Caco-2 (cell line): ENCODE measurements at regions not wholly inside any gene's neighbourhood (a gene's known extent, or its start where the extent isn't known, plus 50 kb on each side); places are given as distances from the start of the nearest gene placed in this dataset.

ENCODE experiments used
- BruUV-seq: library from RNA; stranded (reverse); fragments of 400-500 nt; replicated peaks from 2 replicates; lab custom pipeline; 2021; lab: Mats Ljungman, UMichigan
- CTCF ChIA-PET: fragments of 300-600 bp; sonication (Branson Sonifier 250); formaldehyde crosslinking; loops from one replicate; lab custom pipeline; 2022; ENCODE audit warnings: antibody characterized with exemption; lab: Charles Lee
- POLR2A ChIA-PET: fragments of 300-600 bp; sonication (Branson Sonifier 250); formaldehyde crosslinking; loops from one replicate; lab custom pipeline; 2022; ENCODE audit warnings: antibody characterized with exemption; lab: Charles Lee
- DNase-seq, 2 experiments: peaks; one replicate each; pipeline versions ENCODE4 v3.0.0 to v3.0.0-alpha.2; 2020 to 2022
- H3K27me3 ChIP-seq: replicated peaks from 2 replicates; pipeline ENCODE4 v1.6.0; 2011; ENCODE audit warnings: low read length; ENCODE audit not compliant: control insufficient read depth, insufficient read depth
- H3K36me3 ChIP-seq: 2 replicates; pipeline ENCODE4 v1.5.1; 2011; ENCODE audit warnings: low read length; ENCODE audit not compliant: control insufficient read depth, insufficient read depth
- H3K4me1 ChIP-seq: fragments of 250-450 bp; sonication (Bioruptor Pico); 2 replicates; pipeline ENCODE4 v1.5.1; 2020; ENCODE audit warnings: mild to moderate bottlenecking
- H3K4me3 ChIP-seq: 2 replicates; pipeline ENCODE4 v1.5.1; 2011; ENCODE audit warnings: low read depth, mild to moderate bottlenecking, control low read depth, low read length
- H3K9me3 ChIP-seq: fragments of 250-450 bp; sonication (Bioruptor Pico); 2 replicates; pipeline ENCODE4 v1.5.1; 2020; ENCODE audit warnings: mild to moderate bottlenecking, moderate library complexity
- H3K27ac Mint-ChIP-seq: one replicate; pipeline ENCODE4 v1.8.0; 2022; ENCODE audit warnings: mixed read lengths; ENCODE audit not compliant: unreplicated experiment
- H3K27me3 Mint-ChIP-seq: one replicate; pipeline ENCODE4 v1.8.0; 2022; ENCODE audit warnings: mixed read lengths; ENCODE audit not compliant: insufficient read depth, unreplicated experiment
- H3K36me3 Mint-ChIP-seq: one replicate; pipeline ENCODE4 v1.8.0; 2022; ENCODE audit warnings: mild to moderate bottlenecking, mixed read lengths; ENCODE audit not compliant: insufficient read depth, unreplicated experiment
- H3K4me1 Mint-ChIP-seq: one replicate; pipeline ENCODE4 v1.8.0; 2022; ENCODE audit warnings: low read depth, mixed read lengths; ENCODE audit not compliant: unreplicated experiment
- H3K4me3 Mint-ChIP-seq: one replicate; pipeline ENCODE4 v1.8.0; 2022; ENCODE audit warnings: mild to moderate bottlenecking, moderate library complexity, mixed read lengths; ENCODE audit not compliant: unreplicated experiment
- H3K9me3 Mint-ChIP-seq: one replicate; pipeline ENCODE4 v1.8.0; 2022; ENCODE audit warnings: mixed read lengths; ENCODE audit not compliant: unreplicated experiment
- CTCF ChIP-seq, 2 experiments: fragments of 200-600 bp in 1 of 2; IDR thresholded peaks; 1 replicate in 1 of 2; 2 replicates in 1 of 2; pipeline versions ENCODE4 v1.5.1 to v1.8.0; 2011 to 2022; ENCODE audit warnings: antibody characterized with exemption in 1 of 2, control low read depth in 1 of 2, inconsistent platforms in 1 of 2, low read depth in 1 of 2, low read length in 1 of 2, mild to moderate bottlenecking in 1 of 2, moderate library complexity in 1 of 2; ENCODE audit not compliant: insufficient read depth in 1 of 2, severe bottlenecking in 1 of 2, unreplicated experiment in 1 of 2
- intact Hi-C: fragments of 100-400 bp; cut with micrococcal nuclease; formaldehyde crosslinking; loops from one replicate; pipeline ENCODE4 v1.10.0; 2022; ENCODE audit not compliant: unreplicated experiment

DNA sequence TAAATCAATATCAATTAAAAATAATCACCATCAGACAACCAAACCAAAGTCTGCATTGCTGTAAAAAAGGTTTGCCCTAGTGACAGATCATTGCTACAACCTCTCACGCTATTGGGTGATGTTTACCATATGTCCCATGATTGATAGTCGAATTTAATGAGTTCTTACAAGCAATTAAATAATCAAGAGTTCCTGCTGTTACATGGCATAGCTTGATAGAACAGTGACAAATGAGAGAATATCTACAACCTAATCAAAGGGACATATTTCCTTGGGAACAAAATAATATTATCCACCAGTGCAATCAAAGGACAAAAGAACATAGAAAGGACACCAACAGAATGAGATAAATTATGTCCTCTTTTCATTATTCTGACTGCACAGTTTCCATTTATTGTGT, 387.4 kb downstream of the ETV1 start:
- Mint-ChIP-seq H3K27me3 (no peaks in the 10 kb centered on the region), H3K9me3 (peaks cover 8% of the 10 kb centered on the region), H3K4me1 (no peaks in the 10 kb centered on the region), H3K4me3 (no peak overlapping the region), H3K27ac (no peak overlapping the region), H3K36me3 (no peaks in the 10 kb centered on the region)
- CTCF ChIA-PET = no interaction called here
- Histone ChIP-seq H3K4me3 (no peak overlapping the region), H3K27me3 (no peaks in the 10 kb centered on the region), H3K9me3 (peaks cover 2% of the 10 kb centered on the region; the same call in 1 of the 2 replicates), H3K4me1 (no peaks in the 10 kb centered on the region), H3K36me3 (no peaks in the 10 kb centered on the region)
- no TSS peak for BruUV-seq
- no peak for DNase-seq
- no peak for TF ChIP-seq CTCF (IDR thresholded peaks at IDR 0.05; ENCODE audit: insufficient read depth in 1 of 2, low read depth in 1 of 2, low read length in 1 of 2, severe bottlenecking in 1 of 2, unreplicated experiment in 1 of 2)
- intact Hi-C loops = no loop called here
- POLR2A ChIA-PET = no interaction called here

- Mint-ChIP-seq H3K27ac (no peak overlapping the region), H3K27me3 (no peaks in the 10 kb centered on the region), H3K4me1 (no peaks in the 10 kb centered on the region), H3K4me3 (no peak overlapping the region), H3K36me3 (no peaks in the 10 kb centered on the region), H3K9me3 (peaks cover 16% of the 10 kb centered on the region)
- no peaks in the 10 kb centered on the region for H3K4me1 ChIP-seq
- CTCF ChIA-PET = no interaction called here
- no TSS peak for BruUV-seq
- TF ChIP-seq CTCF (IDR thresholded peaks at IDR 0.05; ENCODE audit: insufficient read depth in 1 of 2, low read depth in 1 of 2, low read length in 1 of 2, severe bottlenecking in 1 of 2, unreplicated experiment in 1 of 2) = no peak
- intact Hi-C loops = no loop called here
- H3K4me3 ChIP-seq = no peak overlapping the region
- H3K9me3 ChIP-seq = peaks cover 2% of the 10 kb centered on the region; the same call in 1 of the 2 replicates
- DNase-seq = no peak
- POLR2A ChIA-PET = no interaction called here
- no peaks in the 10 kb centered on the region for H3K27me3 ChIP-seq
- no peaks in the 10 kb centered on the region for H3K36me3 ChIP-seq
These were observed 386.4 kb downstream of the ETV1 start for GRCh38 chr7:13603016-13603415.

GRCh38 chr7:13603661-13604060, 385.8 kb downstream of the ETV1 start:
- Mint-ChIP-seq H3K4me3 (no peak overlapping the region), H3K27ac (no peak overlapping the region), H3K9me3 (peaks cover 16% of the 10 kb centered on the region), H3K27me3 (no peaks in the 10 kb centered on the region), H3K36me3 (no peaks in the 10 kb centered on the region), H3K4me1 (no peaks in the 10 kb centered on the region)
- Histone ChIP-seq H3K36me3 (no peaks in the 10 kb centered on the region), H3K4me3 (no peak overlapping the region), H3K9me3 (peaks cover 2% of the 10 kb centered on the region; the same call in 1 of the 2 replicates), H3K27me3 (no peaks in the 10 kb centered on the region), H3K4me1 (no peaks in the 10 kb centered on the region)
- DNase-seq = no peak
- intact Hi-C loops = no loop called here
- ChIA-PET CTCF (interaction anchor here (0.6 kb wide), 1 partner anchor 194 kb away, joined by 4 read pairs; no protein-coding TSS in a partner anchor), POLR2A (no interaction called here)
- no peak for TF ChIP-seq CTCF (IDR thresholded peaks at IDR 0.05; ENCODE audit: insufficient read depth in 1 of 2, low read depth in 1 of 2, low read length in 1 of 2, severe bottlenecking in 1 of 2, unreplicated experiment in 1 of 2)
- BruUV-seq = no TSS peak
